C4-2B (cell line): ENCODE measurements at regions not wholly inside any gene's neighbourhood (a gene's known extent, or its start where the extent isn't known, plus 50 kb on each side); places are given as distances from the start of the nearest gene placed in this dataset.

ENCODE experiments used
- H3K27ac ChIP-seq: fragments of 450-650 bp; 2 replicates; pipeline ENCODE4 v1.5.1; 2017
- ZFX ChIP-seq: fragments of 450-650 bp; IDR thresholded peaks from 2 replicates; pipeline ENCODE4 v1.6.1; 2017
- TF ChIP-seq, protein P1 (sequence below): fragments of 450-650 bp; conservative IDR thresholded peaks from 2 replicates; pipeline ENCODE4 v1.5.1; 2017; ENCODE audit warnings: mild to moderate bottlenecking

DNA sequence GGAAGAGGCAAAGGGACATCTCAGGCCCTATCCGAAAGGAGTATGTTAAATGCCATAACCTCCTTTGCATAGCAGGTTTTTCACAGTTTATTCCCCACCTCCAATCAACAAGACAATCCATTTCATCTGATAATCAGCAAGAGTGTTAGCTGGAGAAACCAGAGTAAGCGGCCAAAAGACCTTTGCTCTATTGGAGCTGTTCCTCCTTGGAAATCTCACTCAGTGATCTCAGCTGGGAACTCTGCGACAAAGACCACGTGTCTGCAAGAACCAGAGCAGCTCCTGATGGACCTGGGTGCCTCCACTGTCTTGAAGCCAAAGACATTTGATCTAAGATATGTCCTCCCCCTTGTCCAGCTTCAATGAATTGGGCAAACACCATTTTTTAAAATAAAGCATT lies 241.0 kb downstream of the SEC61B start:
- H3K27ac ChIP-seq = no peak overlapping the region
- no peak for TF ChIP-seq ZFX

- H3K27ac ChIP-seq = no peak overlapping the region
- TF ChIP-seq, protein P1, sequence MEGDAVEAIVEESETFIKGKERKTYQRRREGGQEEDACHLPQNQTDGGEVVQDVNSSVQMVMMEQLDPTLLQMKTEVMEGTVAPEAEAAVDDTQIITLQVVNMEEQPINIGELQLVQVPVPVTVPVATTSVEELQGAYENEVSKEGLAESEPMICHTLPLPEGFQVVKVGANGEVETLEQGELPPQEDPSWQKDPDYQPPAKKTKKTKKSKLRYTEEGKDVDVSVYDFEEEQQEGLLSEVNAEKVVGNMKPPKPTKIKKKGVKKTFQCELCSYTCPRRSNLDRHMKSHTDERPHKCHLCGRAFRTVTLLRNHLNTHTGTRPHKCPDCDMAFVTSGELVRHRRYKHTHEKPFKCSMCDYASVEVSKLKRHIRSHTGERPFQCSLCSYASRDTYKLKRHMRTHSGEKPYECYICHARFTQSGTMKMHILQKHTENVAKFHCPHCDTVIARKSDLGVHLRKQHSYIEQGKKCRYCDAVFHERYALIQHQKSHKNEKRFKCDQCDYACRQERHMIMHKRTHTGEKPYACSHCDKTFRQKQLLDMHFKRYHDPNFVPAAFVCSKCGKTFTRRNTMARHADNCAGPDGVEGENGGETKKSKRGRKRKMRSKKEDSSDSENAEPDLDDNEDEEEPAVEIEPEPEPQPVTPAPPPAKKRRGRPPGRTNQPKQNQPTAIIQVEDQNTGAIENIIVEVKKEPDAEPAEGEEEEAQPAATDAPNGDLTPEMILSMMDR = no peak
- no peak for TF ChIP-seq ZFX
These were observed 242.5 kb downstream of the SEC61B start for GRCh38 chr9:99464568-99464967.

DNA sequence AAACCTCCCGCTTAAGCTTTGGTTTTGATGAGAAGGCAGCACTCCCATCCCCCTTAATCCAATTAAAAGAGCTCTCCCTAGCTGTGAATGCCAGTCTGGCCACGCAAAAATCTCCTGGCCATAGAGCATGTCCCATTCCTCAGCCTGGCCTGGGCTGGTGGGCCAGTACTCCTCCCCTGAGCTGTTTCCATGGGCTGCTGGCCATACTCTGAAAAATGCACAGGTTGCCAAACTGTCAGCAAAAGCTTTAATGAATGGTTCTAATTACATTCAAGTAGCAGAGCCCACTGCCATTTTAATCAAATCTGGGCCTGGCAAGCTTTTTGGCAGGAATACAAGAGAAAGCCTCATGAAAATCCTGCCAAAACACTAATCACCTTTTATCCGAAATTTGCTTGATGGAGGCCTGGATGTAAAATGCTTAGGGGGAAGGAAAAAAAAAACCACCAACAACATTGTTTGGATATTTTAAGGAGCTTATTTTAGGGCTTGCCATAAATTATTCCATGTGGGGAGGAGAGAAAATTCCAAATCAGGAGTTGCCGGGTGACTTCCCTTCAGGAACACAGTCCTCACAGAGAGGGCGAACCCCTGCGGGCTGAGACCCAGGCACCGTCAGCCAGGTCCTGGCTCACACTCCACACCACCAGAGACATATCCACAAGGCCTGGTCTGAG lies 243.3 kb downstream of the SEC61B start:
- TF ChIP-seq ZFX = no peak
- TF ChIP-seq, protein P1 = no peak
- no peak overlapping the region for H3K27ac ChIP-seq

DNA sequence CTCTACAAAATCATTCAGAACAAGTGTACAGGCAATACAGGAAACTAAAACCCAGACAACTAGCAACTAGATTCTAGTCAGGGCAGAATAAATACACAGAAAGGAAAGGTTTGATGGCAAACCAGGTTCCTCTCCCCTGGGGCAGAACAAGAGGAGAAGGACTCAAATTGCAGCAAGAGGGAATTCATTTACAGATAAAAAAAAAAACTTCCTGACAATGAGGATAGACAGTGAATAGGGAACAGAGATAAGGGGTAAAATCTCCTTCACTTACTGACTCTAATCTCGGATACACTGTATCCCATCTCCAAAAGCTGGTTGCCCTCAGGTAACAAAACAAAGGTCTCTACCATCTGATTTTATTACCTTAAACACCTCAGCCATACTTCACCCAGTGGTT lies 244.0 kb downstream of the SEC61B start:
- H3K27ac ChIP-seq = no peak overlapping the region
- TF ChIP-seq ZFX = no peak
- TF ChIP-seq, protein P1 = no peak

DNA sequence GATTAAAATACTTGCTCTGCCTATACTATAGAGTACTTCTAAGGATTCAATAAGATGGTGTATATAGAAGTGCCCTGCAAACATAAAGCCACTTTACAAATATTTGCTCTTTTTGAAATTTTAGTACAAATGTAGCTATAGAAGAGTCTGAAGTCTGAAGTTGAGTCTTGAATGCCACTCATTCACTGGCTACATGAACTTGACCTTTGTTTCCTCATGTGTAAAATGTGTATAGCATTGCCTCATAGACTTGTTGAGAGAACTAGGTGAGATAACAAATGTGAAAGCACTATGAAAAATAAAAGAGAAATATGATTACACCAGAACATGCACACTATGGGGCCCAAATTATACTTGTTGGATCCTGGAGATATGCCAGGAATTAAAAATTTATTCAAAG lies 244.7 kb downstream of the SEC61B start:
- TF ChIP-seq ZFX = no peak
- TF ChIP-seq, protein P1 = no peak
- no peak overlapping the region for H3K27ac ChIP-seq

DNA sequence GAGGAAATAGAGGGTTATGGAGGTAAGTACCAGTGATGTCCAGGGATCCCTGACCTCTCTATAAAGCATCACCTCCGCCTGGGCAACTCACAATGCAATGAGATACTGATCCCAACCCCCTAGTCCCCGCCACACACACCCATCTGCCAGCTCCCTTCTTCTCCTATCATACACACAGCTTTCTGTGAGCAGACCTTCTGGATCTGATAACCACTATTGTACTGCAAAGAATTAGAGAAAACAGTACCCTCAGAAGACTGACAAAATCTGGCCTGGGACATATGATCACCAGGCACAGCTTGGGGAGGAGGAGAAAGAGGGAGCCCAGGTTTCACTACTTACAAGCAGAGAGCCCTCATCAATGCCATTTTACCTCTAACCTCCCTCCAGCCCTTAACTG lies 249.0 kb downstream of the SEC61B start:
- TF ChIP-seq, protein P1 = no peak
- no peak for TF ChIP-seq ZFX
- H3K27ac ChIP-seq = no peak overlapping the region

DNA sequence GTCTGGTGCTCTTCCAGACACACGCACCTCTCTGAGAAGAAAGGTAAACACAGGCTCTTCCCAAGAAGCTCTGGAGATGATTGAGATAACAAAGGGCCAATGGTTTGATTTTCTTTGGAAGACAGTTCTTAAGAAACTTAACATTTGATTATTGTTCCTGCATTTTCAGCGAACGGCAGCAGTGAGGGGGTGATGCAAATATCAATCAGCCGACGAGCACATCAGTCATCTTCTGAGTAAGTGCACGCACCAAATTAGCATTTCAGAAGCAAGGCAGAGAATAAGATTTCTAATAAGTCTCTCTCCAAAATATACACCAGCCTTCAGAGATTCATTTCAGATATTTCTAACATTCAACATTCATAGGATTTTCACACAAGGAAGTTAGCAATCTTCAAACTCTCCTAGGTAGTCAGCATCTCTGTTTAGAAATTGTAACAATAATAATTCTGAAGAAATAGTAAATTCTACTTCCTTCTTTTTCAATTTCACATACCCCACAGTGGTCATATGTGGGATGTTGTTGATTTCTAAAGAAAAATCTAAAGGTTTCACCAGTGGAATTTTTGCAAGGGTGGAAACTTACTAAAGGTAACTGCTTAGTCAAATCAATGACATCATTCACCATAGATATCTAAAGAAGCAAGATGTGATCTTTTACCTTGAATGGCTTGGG lies 250.3 kb downstream of the SEC61B start:
- TF ChIP-seq ZFX = no peak
- TF ChIP-seq, protein P1 = no peak
- H3K27ac ChIP-seq = no peak overlapping the region

- no peak overlapping the region for H3K27ac ChIP-seq
- TF ChIP-seq ZFX = no peak
- TF ChIP-seq, protein P1 = no peak
These were observed 250.8 kb downstream of the SEC61B start for GRCh38 chr9:99472916-99473245.
